Kidney (tissue), 13 donors: ENCODE measurements at regions not wholly inside any gene's neighbourhood (a gene's known extent, or its start where the extent isn't known, plus 50 kb on each side); places are given as distances from the start of the nearest gene placed in this dataset.

Source experiments
- DNase-seq, 5 donors: peaks; one replicate each; pipeline ENCODE4 v3.0.0-alpha.2; 2013 to 2020
- FAIRE-seq: peaks from 2 replicates; lab custom pipeline; 2012; peaks lifted over from hg19 to GRCh38; lab: Jason Lieb, UNC
- H3K27ac ChIP-seq, 2 donors: one replicate each; pipeline ENCODE4 v1.7.0; 2013; ENCODE audit warnings: low read depth in 2 of 2, low read length in 2 of 2, inconsistent platforms in 1 of 2
- H3K27me3 ChIP-seq: one replicate; pipeline ENCODE4 v1.7.1; 2013; ENCODE audit warnings: low read length, inconsistent platforms; ENCODE audit not compliant: control insufficient read depth, insufficient read depth
- H3K36me3 ChIP-seq, 3 donors: one replicate each; pipeline versions ENCODE4 v1.7.0 to v1.7.1; 2013; ENCODE audit warnings: low read length in 3 of 3, control low read depth in 1 of 3, inconsistent platforms in 1 of 3; ENCODE audit not compliant: insufficient read depth in 3 of 3, control insufficient read depth in 2 of 3
- H3K4me1 ChIP-seq, 3 donors: one replicate each; pipeline versions ENCODE4 v1.7.0 to v1.7.1; 2013; ENCODE audit warnings: low read length in 3 of 3, inconsistent platforms in 1 of 3, low read depth in 1 of 3; ENCODE audit not compliant: control insufficient read depth in 2 of 3, insufficient read depth in 2 of 3
- H3K4me3 ChIP-seq, 3 donors: one replicate each; pipeline versions ENCODE4 v1.7.0 to v1.8.1; 2013; ENCODE audit warnings: low read length in 3 of 3, control low read depth in 1 of 3, inconsistent platforms in 1 of 3
- H3K9ac ChIP-seq, 3 donors: one replicate each; pipeline versions ENCODE4 v1.7.0 to v1.7.1; 2013; ENCODE audit warnings: low read length in 3 of 3, control low read depth in 1 of 3, inconsistent platforms in 1 of 3
- H3K9me3 ChIP-seq, 3 donors: one replicate each; pipeline versions ENCODE4 v1.7.0 to v1.7.1; 2013; ENCODE audit warnings: low read length in 3 of 3, control low read depth in 1 of 3, inconsistent platforms in 1 of 3; ENCODE audit not compliant: control insufficient read depth in 2 of 3, insufficient read depth in 1 of 3
- CTCF ChIP-seq: IDR thresholded peaks from 3 replicates; pipeline ENCODE4 v1.5.1; 2012; ENCODE audit warnings: mild to moderate bottlenecking, moderate library complexity, borderline replicate concordance; ENCODE audit not compliant: insufficient read depth; ENCODE audit errors: extremely low read depth
- intact Hi-C: fragments of 100-400 bp; cut with DNase I; formaldehyde crosslinking; loops from one replicate; pipeline ENCODE4 v1.11.1; 2022
- donor health status: control.
- donor health status: control.
- donor health status: control.
- donor health status: control.
- donor health status: control.
- donor health status: DM: yes; HTN: yes; CAD: no.
- donor health status: Normal renal cell carcinoma (clear cell type).

DNA sequence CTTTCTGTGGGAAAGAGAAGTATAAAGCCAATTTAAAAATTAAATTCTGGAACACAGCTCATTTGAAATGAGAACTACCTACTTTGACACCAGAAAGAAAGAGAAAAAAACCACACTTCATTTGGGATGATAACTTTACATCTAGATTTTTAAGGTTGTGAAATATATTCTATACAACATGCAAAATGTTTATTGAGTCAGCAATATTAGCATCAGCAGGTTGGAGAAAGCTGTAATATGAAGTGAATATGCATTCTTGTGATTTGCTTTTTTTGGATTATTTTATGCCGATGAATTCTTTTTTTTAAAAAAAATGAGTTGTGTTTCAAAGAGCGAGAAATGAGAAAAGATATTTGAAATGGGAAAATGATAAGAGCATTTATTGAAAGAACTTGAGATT lies 307.0 kb upstream of the DPPA4 start:
- Histone ChIP-seq H3K4me3 (no peak overlapping the region), H3K27me3 (no peaks in the 10 kb centered on the region), H3K9me3 (no peaks in the 10 kb centered on the region), H3K36me3 (no peaks in the 10 kb centered on the region), H3K27ac (no peak overlapping the region), H3K4me1 (no peaks in the 10 kb centered on the region), H3K9ac (no peak overlapping the region)
- no peak for TF ChIP-seq CTCF
- DNase-seq (no peak), FAIRE-seq (no peak)
- intact Hi-C loops, result no loop called here

DNA sequence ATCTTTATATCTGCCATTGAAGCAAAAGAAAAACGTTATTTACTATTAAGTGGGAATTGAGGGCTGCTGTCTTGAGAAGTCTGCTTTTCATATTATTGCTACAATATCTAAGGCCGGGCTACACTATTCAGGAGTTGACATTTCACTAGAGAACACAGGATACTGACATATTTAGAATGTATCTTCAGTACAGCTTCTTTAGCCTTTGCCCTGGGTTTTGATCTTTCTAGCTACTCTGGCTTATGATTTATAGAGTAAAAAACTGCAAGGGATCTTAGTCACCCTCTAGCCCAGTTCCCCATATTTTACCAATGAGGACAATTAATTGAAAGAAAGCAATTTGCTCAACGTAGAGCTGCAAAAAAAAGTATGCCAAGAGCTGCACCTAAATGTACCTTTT lies 307.4 kb upstream of the DPPA4 start:
- Histone ChIP-seq H3K27me3 (no peaks in the 10 kb centered on the region), H3K4me1 (no peaks in the 10 kb centered on the region), H3K36me3 (no peaks in the 10 kb centered on the region), H3K9me3 (no peaks in the 10 kb centered on the region), H3K27ac (no peak overlapping the region), H3K9ac (no peak overlapping the region), H3K4me3 (no peak overlapping the region)
- no peak for TF ChIP-seq CTCF
- DNase-seq, result no peak
- intact Hi-C loops, result no loop called here
- no peak for FAIRE-seq

GRCh38 chr3:109648027-109648426 lies 310.7 kb upstream of the DPPA4 start:
- H3K9me3 ChIP-seq, result no peaks in the 10 kb centered on the region
- no peaks in the 10 kb centered on the region for H3K36me3 ChIP-seq
- no peaks in the 10 kb centered on the region for H3K4me1 ChIP-seq
- no peak overlapping the region for H3K4me3 ChIP-seq
- FAIRE-seq (no peak), DNase-seq (peak in 4 of 5 donors; percentile 42 to 68 (median 62))
- no peaks in the 10 kb centered on the region for H3K27me3 ChIP-seq
- TF ChIP-seq CTCF, result no peak
- H3K9ac ChIP-seq, result no peak overlapping the region
- no peak overlapping the region for H3K27ac ChIP-seq
- intact Hi-C loops, result no loop called here

DNA sequence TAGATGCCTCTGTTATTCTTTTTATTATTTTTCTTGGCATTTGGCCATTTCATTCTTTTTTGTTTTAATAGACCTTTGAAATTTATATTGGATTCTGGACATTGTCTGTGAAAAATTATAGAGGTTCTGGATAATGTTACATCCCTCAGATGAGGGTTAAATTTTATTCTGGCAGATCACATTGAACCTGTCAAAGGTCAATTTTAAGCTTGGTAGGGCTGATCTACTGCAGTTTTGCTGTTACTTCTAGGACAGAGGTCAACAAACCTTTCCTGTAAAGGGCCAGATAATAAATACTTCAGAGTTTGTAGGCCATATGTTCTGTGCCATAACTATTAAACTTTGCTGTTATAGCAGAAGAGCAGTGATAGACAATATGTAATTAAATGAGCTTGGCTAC lies 318.9 kb upstream of the DPPA4 start:
- H3K36me3 ChIP-seq, result no peaks in the 10 kb centered on the region
- H3K9ac ChIP-seq, result no peak overlapping the region
- no peaks in the 10 kb centered on the region for H3K4me1 ChIP-seq
- no peak for TF ChIP-seq CTCF
- intact Hi-C loops, result no loop called here
- FAIRE-seq, result no peak
- DNase-seq, result no peak
- H3K27me3 ChIP-seq, result no peaks in the 10 kb centered on the region
- no peak overlapping the region for H3K27ac ChIP-seq
- no peaks in the 10 kb centered on the region for H3K9me3 ChIP-seq
- H3K4me3 ChIP-seq, result no peak overlapping the region
